ENCODE measurements at regions not wholly inside any gene's neighbourhood (a gene's known extent, or its start where the extent isn't known, plus 50 kb on each side); places are given as distances from the start of the nearest gene placed in this dataset.

DNA sequence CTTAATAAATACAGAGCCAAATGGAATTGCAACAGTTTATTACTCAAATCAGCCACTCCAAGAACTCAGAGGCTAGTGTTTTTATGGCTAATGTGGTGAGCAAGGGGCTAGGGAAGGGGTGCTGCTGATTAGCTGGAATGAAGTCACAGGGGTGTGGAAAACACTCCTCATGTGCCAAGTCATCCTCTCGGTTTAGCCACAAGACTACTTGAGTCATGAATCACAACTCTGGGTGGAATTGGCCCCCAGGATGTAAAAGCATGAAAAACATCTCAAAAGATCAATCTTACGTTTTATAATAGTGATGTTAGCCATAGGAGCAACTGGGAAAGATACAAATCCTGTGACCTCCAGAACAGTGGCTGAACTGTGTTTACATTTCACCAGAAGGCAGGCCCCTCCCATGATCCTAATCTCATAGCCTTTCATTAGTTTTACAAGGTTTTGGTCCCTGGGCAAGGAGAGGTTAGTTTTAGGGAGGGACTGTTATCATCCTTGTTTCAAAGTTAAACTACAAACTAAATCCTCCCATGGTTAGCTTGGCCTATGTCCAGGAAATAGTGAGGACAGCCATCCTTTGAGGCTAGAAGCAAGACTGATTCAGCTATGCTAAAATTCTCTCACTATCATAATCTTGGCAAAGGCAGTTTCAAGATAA lies 2020.1 kb upstream of the PCDH20 start:
- DNase-seq = no peak

DNA sequence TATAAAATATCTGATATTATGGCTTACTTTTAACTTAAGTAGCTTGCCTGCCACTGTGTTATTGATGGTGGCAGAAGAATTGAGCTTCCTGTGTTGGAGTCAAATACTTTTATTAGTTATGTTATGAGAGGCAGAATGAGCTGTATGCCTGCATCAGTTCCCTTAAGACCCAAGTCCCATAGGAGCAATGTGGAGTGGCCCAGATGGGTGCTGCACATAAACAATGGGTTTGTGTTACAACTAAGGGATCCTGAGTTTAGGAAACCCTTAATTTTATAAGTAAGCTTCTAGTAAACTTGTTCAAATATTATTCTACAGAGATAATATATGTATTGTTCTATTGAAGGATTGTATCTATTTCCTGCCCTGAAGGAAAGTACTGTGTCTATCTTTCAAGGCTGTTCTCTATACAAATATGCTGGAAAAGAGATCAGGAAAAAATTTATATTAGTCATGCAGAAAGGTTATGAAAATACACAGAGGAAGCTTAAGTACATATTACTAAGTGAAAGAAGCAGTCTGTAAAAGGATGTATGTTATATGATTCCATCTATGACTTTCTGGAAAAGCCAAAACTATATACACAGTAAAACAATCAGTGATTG lies 2018.0 kb upstream of the PCDH20 start:
- no peak for DNase-seq

GRCh38 chr13:63427170-63427569 lies 2011.5 kb upstream of the PCDH20 start:
- no peak for DNase-seq

DNA sequence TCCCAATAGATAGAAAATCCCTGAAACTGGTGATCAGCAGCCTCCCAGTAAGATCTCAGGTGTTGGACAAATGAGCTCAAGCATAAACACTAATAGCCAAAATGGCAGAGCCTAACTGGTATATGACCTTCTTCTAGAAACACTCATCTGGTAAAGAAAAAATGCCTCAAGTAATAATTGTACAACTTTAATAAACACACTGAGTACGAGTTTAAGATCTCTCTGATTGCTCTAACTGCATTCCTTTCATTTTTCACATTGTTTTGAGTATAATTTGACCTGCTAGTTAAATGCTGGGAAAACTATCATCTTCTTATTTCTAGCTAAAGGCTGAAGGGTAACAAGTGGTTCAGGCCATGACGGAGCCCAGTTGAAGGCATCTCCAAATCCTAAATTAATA lies 2009.5 kb upstream of the PCDH20 start:
- no peak for DNase-seq

DNA sequence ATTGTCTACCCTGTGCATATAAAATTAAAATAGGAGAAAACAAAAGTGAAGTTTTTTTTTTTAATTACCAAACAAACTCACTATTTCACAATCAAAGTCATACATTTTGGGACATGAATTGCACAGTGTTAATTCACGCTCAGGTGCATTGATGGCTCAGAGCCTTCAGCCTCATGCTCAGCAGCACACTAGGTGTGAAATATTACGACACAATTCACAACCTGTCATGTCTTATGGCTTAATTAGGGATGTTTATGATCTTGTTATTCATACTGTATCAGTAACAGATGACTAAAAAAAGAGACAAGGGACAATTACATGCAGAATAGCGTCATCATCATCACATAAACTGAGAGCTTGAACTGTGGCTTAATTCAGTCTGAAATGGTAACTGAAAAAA lies 2005.5 kb upstream of the PCDH20 start:
- DNase-seq = no peak

DNA sequence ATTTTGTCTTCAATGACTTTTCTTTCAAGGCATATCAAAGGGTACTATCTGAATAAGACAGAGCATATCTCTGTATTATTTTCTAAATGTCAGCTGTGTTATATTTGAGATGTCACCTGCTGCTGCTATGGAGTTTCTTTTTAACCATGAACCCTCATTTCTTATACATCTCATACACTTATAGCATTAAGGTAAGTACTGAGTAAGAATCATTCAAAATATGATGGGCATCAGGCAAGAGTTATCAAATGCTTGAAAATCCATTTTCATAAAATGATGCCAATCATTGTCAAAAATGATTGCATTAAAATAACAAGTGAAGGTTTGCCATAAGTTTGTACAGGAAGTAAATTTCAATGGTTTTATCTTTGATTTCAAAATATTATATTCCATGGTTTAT lies 2005.0 kb upstream of the PCDH20 start:
- DNase-seq = no peak

DNA sequence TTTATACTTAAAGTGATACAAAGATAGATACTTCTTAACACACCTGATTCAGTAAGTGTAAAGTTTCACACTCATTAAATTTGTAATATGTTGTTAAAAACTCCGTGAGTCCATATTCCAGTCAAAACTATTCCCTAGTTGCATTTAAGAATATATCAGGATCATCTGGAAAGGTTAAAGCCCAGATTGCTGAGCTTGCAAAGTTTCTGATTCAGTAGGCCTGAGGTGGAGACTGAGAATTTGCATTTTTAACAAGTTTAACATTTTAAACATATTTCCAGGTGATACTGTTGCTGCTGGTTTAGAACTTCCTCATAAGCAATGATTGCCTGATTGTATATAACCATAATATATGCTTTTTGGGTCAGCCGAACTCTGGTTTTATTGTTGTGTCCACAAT lies 1998.6 kb upstream of the PCDH20 start:
- DNase-seq = no peak

- DNase-seq = no peak
These were observed 1994.2 kb upstream of the PCDH20 start for GRCh38 chr13:63409791-63410351.

- no peak for DNase-seq
These were observed 1992.9 kb upstream of the PCDH20 start for GRCh38 chr13:63408331-63409189.

- no peak for DNase-seq
These were observed 1988.1 kb upstream of the PCDH20 start for GRCh38 chr13:63403733-63404132.

DNA sequence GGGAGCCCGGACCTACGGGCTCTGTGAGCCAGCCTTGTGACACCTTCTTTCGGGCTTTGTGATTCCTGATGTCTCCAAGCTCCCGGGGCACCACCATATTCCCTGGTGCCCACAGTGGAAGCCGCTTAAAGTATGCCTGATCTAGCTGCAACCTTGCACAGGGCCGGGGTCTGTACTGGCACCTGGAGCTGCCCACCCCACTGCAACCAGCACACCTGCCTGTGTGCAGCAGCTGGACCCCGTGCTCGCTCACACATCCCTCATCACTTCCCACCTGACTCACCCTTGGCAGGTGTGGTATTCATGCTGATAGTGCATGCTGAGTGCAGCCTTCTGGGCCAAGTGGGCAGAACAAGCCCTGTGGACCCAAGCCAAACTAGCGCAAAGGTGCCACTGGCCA lies 1981.1 kb upstream of the PCDH20 start:
- no peak for DNase-seq

DNA sequence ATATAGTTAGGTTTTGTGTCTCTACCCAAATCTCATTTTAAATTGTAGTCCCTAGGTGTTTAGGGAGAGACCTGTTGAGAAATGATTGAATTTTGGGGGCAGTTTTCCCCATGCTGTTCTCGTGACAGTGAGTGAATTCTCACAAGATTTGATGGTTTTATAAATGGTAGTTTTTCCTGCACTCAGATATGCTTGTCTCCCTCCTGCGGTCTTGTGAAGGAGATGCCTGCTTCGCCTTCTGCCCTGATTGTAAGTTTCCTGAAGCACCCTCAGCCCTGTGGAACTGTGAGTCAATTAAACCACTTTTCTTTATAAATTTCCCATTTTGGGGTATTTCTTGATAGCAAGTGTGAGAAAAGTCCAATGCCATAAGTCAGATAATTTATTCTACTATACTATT lies 1977.5 kb upstream of the PCDH20 start:
- no peak for DNase-seq

GRCh38 chr13:63389756-63390155 lies 1974.1 kb upstream of the PCDH20 start:
- DNase-seq = no peak

GRCh38 chr13:63381078-63381859 lies 1965.6 kb upstream of the PCDH20 start:
- no peak for DNase-seq

GRCh38 chr13:63377986-63378385 lies 1962.3 kb upstream of the PCDH20 start:
- no peak for DNase-seq

GRCh38 chr13:63370101-63370500 lies 1954.5 kb upstream of the PCDH20 start:
- DNase-seq = no peak

DNA sequence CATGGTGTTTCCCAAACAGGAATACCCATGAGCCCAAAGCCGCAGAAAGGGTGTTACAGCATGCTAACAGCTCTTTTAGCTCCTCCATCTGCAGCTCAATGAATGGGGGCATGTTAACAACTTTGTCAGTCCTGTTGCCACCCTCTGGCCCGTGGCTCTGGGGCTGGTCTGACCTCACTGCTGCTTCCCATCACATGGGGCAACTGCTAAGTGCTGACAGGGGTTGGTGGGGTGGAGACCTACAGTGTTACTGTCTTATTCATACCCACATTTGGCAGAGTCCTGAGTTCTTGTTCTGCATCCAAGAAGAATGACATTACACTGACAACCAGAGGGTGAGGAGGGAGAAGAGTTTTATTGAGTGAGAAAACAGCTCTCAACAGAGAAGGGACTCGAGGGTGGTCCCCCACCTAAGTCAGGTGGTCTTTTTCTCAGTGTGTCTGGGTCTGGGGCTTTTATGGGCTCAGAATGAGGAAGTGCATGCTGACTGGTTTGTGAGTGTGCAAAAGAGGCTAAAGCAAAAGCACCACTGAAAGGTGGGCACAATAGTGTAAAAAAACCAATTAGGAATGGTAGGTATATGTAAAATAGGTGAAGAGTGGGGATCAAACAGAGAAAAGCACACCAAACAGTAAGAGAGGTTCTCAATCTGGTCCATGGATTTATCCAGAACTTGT lies 1952.0 kb upstream of the PCDH20 start:
- no peak for DNase-seq

DNA sequence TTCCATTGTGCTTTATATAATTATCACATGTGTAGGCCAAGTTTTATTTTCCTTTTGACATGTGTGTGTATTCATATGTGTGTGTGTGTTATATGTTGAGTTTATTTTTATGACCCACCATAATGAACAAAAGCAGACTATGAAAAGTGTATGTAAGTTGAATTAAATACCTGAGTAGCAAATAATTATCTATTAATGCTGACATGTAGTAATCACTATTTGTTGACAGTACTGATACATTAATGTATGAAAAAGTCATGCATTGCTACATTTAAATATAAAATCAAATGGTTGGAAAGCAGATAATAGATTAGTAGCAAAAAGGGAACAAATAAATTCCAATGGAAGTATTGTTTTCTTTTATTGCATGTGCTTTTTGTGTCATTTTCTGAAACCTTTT lies 1948.5 kb upstream of the PCDH20 start:
- no peak for DNase-seq

GRCh38 chr13:63351533-63351932 lies 1935.9 kb upstream of the PCDH20 start:
- DNase-seq = no peak

DNA sequence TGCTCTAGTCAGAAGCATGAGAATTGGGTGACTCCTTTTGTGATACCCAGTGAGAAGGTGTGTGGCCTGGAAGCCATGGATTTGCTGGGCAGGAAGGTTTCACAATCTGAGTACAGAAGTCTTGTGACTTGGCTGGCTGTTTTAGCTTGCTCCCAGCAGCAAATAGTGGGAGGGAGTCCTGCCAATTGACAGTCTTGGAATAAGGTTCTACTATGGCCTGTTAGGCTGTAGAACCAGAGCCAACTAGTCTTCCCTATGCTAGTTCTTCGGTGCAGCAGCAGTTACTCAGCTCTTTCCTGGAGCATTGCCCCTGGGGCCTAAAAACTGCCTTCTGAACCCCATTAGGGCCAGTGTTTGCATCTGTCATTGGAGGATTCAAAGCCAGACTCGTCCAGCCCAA lies 1935.4 kb upstream of the PCDH20 start:
- no peak for DNase-seq

GRCh38 chr13:63345835-63346234 lies 1930.2 kb upstream of the PCDH20 start:
- no peak for DNase-seq

DNA sequence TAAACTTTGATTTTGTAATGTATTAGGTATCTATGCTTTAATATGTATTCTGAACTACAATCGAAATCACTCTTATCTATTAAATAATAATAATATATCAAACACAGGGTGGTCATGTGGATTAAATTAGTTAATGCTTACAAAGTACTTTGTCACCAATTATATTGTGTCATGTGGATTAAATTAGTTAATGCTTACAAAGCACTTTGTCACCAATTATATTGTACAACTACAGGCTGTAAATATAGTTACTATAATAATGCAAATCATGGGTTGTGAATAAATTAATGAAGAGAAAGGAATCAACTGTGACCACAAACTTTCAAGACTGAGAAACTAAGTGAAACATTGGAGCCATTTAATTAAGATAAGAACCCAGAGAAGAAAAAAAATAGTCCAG lies 1929.1 kb upstream of the PCDH20 start:
- no peak for DNase-seq
